ENCODE measurements at regions not wholly inside any gene's neighbourhood (a gene's known extent, or its start where the extent isn't known, plus 50 kb on each side); places are given as distances from the start of the nearest gene placed in this dataset.

DNA sequence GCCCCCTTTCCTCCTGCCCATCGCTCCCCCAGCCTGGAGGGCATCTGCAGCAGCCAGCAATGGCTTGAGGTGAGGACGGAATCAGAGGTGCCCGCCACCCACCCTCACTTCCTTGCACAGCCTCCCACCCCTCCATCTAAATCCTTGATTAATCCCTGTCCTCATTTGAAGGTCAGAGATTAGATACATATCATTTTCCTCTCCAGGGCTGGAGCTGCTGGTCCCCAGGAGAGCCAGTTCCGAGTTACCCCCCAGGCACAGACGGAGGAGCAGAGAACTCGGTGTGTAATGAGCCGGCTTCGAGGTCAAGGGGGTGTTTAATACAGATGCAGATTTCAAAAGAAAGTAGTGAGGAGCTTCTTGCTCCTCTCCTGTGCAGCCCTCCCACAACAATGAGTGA lies 542.1 kb downstream of the MN1 start:
- Histone ChIP-seq H3K18ac (ENCODE audit: insufficient read length, low read depth, low read length) (no peak overlapping the region), H2AK5ac (ENCODE audit: insufficient read length, low read length) (no peak overlapping the region), H2BK20ac (ENCODE audit: low read depth, low read length, poor library complexity, severe bottlenecking) (no peak overlapping the region), H3K27ac (ENCODE audit: insufficient read length, low read depth, low read length) (no peak overlapping the region), H3K9ac (ENCODE audit: extremely low read depth, insufficient read length, low read length) (no peak overlapping the region), H3K23ac (ENCODE audit: insufficient read length, low read depth, low read length) (no peak overlapping the region), H4K8ac (replicated peaks; ENCODE audit: insufficient read length, low read depth, low read length) (no peak overlapping the region), H2AFZ (ENCODE audit: low read length) (no peak overlapping the region), H3K23me2 (ENCODE audit: insufficient read length, low read depth, low read length, poor library complexity, severe bottlenecking) (no peaks in the 10 kb centered on the region), H4K5ac (ENCODE audit: insufficient read length, low read depth, low read length) (no peak overlapping the region), H3K27me3 (ENCODE audit: insufficient read depth, low read length) (no peaks in the 10 kb centered on the region; the same call in 1 of the 2 replicates), H2BK5ac (ENCODE audit: insufficient read length, low read length) (no peak overlapping the region), H2BK15ac (ENCODE audit: low read depth, low read length) (no peak overlapping the region), H3K4ac (ENCODE audit: low read depth, low read length) (no peak overlapping the region), H2BK12ac (ENCODE audit: insufficient read length, low read depth, low read length) (no peak overlapping the region), H3K4me1 (ENCODE audit: insufficient read depth, low read length) (no peaks in the 10 kb centered on the region), H3K79me1 (ENCODE audit: insufficient read depth, low read depth, low read length, poor library complexity, severe bottlenecking) (no peaks in the 10 kb centered on the region), H4K20me1 (ENCODE audit: control insufficient read depth, insufficient read depth, insufficient read length) (no peaks in the 10 kb centered on the region), H4K91ac (ENCODE audit: insufficient read length, low read depth, low read length) (no peak overlapping the region), H2BK120ac (ENCODE audit: low read depth, low read length, poor library complexity, severe bottlenecking) (no peak overlapping the region), H3T11ph (ENCODE audit: low read length) (no peak overlapping the region), H3K79me2 (ENCODE audit: insufficient read depth, low read length) (no peaks in the 10 kb centered on the region), H3K56ac (ENCODE audit: insufficient read length, low read depth, low read length) (no peak overlapping the region), H3K4me2 (ENCODE audit: insufficient read depth, insufficient read length, low read length) (no peak overlapping the region), H3K14ac (ENCODE audit: insufficient read depth, low read length) (no peak overlapping the region), H3K9me3 (ENCODE audit: control insufficient read depth, low read depth, low read length) (peaks cover 8% of the 10 kb centered on the region)
- peaks cover 9 to 10% of the 10 kb centered on the region in 2 experiments for H3K9me3 Mint-ChIP-seq
- H3K4me1 Mint-ChIP-seq: peaks cover 15 to 31% of the 10 kb centered on the region in 2 experiments
- H3K27me3 Mint-ChIP-seq (ENCODE audit: low read depth): peaks cover 6% of the 10 kb centered on the region; the same call in 1 of the 2 replicates
- WGBS (ENCODE audit: extremely low coverage, insufficient read length, low lambda C conversion rate): no CpG with 5 or more reads among the region's 8 CpGs
- DNase-seq: no peak
- peaks cover 5 to 6% (median 6%) of the 10 kb centered on the region in 3 experiments for H3K36me3 Mint-ChIP-seq (ENCODE audit: insufficient read depth in 1 of 3, low read depth in 3 of 3)
- peak overlapping the region in 1 of 3 experiments; percentile 39; a peak in 2 of 7 replicates for H3K27ac Mint-ChIP-seq
- TF ChIP-seq, protein P1, sequence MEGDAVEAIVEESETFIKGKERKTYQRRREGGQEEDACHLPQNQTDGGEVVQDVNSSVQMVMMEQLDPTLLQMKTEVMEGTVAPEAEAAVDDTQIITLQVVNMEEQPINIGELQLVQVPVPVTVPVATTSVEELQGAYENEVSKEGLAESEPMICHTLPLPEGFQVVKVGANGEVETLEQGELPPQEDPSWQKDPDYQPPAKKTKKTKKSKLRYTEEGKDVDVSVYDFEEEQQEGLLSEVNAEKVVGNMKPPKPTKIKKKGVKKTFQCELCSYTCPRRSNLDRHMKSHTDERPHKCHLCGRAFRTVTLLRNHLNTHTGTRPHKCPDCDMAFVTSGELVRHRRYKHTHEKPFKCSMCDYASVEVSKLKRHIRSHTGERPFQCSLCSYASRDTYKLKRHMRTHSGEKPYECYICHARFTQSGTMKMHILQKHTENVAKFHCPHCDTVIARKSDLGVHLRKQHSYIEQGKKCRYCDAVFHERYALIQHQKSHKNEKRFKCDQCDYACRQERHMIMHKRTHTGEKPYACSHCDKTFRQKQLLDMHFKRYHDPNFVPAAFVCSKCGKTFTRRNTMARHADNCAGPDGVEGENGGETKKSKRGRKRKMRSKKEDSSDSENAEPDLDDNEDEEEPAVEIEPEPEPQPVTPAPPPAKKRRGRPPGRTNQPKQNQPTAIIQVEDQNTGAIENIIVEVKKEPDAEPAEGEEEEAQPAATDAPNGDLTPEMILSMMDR (conservative IDR thresholded peaks at IDR 0.05): no peak
- H3K4me3 Mint-ChIP-seq: no peak overlapping the region
